Neuron (in vitro differentiated cells): ENCODE measurements at regions not wholly inside any gene's neighbourhood (a gene's known extent, or its start where the extent isn't known, plus 50 kb on each side); places are given as distances from the start of the nearest gene placed in this dataset.

Experiments
- H2AFZ ChIP-seq: one replicate; pipeline ENCODE4 v1.6.1; 2013; ENCODE audit warnings: low read depth, mild to moderate bottlenecking, inconsistent platforms, low read length, moderate library complexity
- H3K27me3 ChIP-seq: one replicate; pipeline ENCODE4 v1.6.1; 2013; ENCODE audit warnings: low read length; ENCODE audit not compliant: insufficient read depth
- H3K36me3 ChIP-seq: one replicate; pipeline ENCODE4 v1.6.1; 2013; ENCODE audit warnings: low read length; ENCODE audit not compliant: insufficient read depth
- H3K4me1 ChIP-seq: one replicate; pipeline ENCODE4 v1.6.1; 2013; ENCODE audit warnings: low read length; ENCODE audit not compliant: insufficient read depth
- H3K4me3 ChIP-seq: 2 replicates; pipeline ENCODE4 v1.5.1; 2013; ENCODE audit warnings: mild to moderate bottlenecking, low read length, moderate library complexity
- H3K9me3 ChIP-seq: one replicate; pipeline ENCODE4 v1.6.1; 2013; ENCODE audit warnings: low read length

DNA sequence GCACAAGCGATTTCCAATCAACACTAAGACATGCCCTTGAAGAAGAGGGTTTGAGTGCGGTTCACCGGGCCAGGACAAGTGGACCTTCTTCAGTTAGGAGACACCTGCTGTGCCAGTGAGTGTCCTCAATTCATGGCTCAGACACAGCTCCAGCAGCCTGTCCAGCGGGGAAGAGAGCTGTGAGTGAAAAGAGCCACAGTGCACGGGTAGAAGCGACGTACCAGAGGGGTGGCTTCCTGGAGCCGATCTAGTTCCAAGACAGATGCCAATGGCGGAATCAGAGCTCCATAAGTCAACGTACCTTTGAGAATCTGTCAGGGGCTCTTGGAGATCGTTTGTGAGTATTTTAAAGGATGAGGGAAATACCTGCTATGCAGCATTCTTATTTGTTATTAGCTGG is 119.9 kb upstream of the SALL3 start:
- no peaks in the 10 kb centered on the region for H3K36me3 ChIP-seq
- H3K4me1 ChIP-seq, result no peaks in the 10 kb centered on the region
- H3K27me3 ChIP-seq, result peaks cover 3% of the 10 kb centered on the region
- no peak overlapping the region for H3K4me3 ChIP-seq
- no peak overlapping the region for H2AFZ ChIP-seq
- no peaks in the 10 kb centered on the region for H3K9me3 ChIP-seq

DNA sequence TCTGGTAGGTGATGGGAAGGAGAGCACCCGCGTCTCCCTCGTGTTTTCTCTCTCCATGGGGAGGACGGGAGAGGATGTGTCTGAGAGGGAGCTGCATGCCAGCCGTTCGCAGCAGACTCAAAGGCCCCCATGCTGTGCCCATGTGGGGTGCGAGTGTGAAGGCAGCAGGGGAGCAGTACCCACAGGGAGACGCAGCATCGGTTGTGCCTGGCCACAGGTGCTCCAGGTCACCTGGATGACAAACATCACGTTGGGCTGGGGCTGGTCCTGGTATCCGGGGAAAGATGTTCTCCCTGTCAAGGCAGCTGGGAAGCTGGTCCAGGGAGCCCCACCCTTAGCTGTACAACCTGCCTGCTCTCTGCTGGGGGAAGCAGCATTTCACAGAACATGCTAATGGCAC is 119.5 kb upstream of the SALL3 start:
- Histone ChIP-seq H3K36me3 (no peaks in the 10 kb centered on the region), H3K4me1 (no peaks in the 10 kb centered on the region), H3K4me3 (no peak overlapping the region), H3K9me3 (no peaks in the 10 kb centered on the region), H3K27me3 (peaks cover 3% of the 10 kb centered on the region), H2AFZ (no peak overlapping the region)

DNA sequence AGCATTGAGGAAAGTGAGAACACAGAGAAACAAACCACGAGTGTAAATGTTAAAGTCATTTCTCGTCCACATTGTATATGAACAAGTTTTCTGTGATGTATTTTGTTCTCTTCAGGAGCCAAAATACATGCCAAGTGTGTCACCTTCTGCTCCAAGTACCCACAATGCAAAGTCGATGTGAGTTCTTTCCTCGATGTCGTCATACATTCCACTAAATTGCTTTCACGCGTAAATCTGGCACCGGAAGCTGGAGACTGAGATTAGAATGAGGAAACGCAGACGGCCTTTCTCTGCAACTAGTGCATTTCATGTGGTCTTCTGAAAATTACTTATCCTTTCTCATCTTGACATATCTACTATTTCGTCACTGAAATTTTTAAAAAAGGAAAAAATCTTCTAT is 118.5 kb upstream of the SALL3 start:
- Histone ChIP-seq H3K4me3 (no peak overlapping the region), H3K36me3 (no peaks in the 10 kb centered on the region), H3K4me1 (no peaks in the 10 kb centered on the region), H2AFZ (no peak overlapping the region), H3K27me3 (peaks cover 3% of the 10 kb centered on the region), H3K9me3 (no peaks in the 10 kb centered on the region)

DNA sequence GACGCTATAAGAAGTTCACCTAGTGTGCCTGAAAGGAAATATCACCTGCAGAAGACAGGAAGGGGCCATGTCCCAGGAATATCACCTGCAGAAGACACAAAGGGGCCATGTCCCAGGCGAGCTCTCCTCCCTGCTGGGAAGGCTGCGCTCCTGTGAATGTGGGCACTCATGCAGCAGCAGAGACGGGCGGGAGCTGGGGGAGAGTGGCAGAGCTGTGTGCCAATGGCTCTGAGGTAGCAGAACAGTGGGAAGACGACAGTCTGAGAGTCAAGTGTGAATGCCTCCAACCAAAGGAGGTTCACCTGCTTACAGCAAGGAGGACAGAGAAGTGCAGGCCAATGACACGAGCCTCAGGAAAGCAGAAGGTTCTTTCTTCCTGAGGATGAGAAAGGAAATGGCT is 117.9 kb upstream of the SALL3 start:
- no peaks in the 10 kb centered on the region for H3K4me1 ChIP-seq
- H3K27me3 ChIP-seq, result peaks cover 3% of the 10 kb centered on the region
- H3K4me3 ChIP-seq, result no peak overlapping the region
- H3K9me3 ChIP-seq, result no peaks in the 10 kb centered on the region
- H2AFZ ChIP-seq, result no peak overlapping the region
- H3K36me3 ChIP-seq, result no peaks in the 10 kb centered on the region

DNA sequence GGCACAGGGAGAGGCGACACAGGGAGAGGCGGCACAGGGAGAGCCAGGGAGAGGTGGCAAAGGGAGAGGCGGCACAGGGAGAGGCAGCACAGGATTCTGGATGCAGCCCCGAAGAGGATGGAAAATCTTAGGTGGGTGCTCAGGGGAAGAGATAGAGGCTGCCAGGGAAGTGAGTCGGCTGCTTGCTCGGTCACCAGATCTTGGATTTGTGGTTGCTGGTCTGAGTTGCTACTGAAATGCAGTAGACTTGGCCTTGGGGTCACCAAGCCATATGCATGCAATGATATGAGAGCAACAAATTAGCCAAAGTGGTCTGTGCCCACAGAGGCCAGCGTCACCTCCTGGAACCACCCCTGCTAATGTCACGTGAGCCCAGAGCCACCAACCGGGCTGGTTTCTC is 117.2 kb upstream of the SALL3 start:
- Histone ChIP-seq H3K4me3 (no peak overlapping the region), H3K27me3 (peaks cover 7% of the 10 kb centered on the region), H3K9me3 (no peaks in the 10 kb centered on the region), H2AFZ (no peak overlapping the region), H3K4me1 (no peaks in the 10 kb centered on the region), H3K36me3 (no peaks in the 10 kb centered on the region)

DNA sequence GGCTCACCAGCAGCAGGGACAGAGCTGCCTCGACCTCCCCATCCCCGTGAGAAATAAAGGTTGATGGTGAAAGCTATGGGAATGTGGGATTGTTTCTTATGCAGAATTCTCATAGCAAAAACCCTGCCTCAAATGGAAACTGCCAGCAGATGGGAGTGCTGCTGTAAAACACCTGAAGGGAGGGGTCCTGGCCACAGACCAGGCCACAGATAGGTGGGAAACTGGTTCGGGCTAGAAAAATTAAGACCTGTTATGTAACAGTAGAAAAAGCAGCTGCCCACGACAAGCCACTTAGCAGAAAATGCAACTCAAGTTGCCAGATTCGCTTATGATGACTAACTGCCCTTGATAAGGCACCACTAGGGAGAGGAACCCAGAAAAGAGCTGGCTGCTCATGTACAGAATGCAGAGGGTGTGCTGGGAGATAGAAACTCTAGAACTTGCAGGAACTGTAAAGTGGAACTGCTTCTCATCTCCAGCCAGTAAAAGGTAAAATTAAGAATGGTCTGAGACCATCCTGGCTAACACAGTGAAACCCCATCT is 114.5 kb upstream of the SALL3 start:
- Histone ChIP-seq H3K27me3 (peaks cover 7% of the 10 kb centered on the region), H3K9me3 (no peaks in the 10 kb centered on the region), H3K4me3 (no peak overlapping the region), H3K36me3 (no peaks in the 10 kb centered on the region), H3K4me1 (no peaks in the 10 kb centered on the region), H2AFZ (no peak overlapping the region)

DNA sequence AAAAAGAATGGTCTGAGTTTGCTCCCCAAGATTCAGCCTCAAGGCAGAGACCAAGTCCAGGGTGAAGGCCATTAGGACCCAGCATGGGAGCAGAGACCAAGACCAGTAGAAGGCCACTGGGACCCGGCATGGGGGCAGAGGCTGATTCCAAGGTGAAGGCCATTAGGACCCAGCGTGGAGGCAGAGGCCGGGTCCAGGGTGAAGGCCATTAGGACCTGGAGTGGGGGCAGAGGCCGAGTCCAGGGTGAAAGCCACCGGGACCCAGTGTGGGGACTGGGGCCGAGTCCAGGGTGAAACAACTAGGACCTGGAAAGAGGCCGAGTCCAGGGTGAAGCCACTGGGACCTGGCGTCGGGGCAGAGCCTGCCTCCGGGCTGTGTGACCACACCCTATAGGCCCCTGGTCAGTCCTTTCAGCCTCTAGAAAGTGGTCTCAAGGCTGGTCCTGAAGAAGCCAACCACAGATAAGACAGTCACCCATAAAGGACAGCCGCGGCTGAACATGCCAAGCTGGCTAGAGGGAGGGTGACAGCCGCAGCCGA is 113.8 kb upstream of the SALL3 start:
- peaks cover 7% of the 10 kb centered on the region for H3K27me3 ChIP-seq
- no peak overlapping the region for H2AFZ ChIP-seq
- H3K9me3 ChIP-seq, result no peaks in the 10 kb centered on the region
- no peak overlapping the region for H3K4me3 ChIP-seq
- no peaks in the 10 kb centered on the region for H3K36me3 ChIP-seq
- no peaks in the 10 kb centered on the region for H3K4me1 ChIP-seq

DNA sequence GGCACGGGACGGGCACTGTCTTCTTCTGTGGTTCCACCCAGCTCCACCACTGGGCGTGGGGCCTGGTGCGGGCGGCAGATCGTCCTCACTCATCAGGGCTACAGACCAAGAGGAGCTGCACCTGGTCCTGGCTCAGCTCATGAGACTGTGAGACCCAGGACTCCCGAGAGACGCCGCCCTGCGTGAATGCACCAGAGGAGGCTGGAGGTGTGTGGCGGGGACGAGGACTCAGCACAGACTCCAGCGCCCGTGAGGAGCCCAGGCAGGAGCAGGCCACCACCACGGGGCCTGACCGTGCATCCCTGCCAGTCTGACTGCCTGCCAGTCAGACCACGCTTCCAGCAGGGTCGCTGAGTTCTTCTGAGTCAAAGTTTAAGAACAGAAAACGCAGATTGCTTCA is 112.5 kb upstream of the SALL3 start:
- no peak overlapping the region for H2AFZ ChIP-seq
- H3K9me3 ChIP-seq, result no peaks in the 10 kb centered on the region
- H3K36me3 ChIP-seq, result no peaks in the 10 kb centered on the region
- no peak overlapping the region for H3K4me3 ChIP-seq
- peaks cover 4% of the 10 kb centered on the region for H3K27me3 ChIP-seq
- no peaks in the 10 kb centered on the region for H3K4me1 ChIP-seq

DNA sequence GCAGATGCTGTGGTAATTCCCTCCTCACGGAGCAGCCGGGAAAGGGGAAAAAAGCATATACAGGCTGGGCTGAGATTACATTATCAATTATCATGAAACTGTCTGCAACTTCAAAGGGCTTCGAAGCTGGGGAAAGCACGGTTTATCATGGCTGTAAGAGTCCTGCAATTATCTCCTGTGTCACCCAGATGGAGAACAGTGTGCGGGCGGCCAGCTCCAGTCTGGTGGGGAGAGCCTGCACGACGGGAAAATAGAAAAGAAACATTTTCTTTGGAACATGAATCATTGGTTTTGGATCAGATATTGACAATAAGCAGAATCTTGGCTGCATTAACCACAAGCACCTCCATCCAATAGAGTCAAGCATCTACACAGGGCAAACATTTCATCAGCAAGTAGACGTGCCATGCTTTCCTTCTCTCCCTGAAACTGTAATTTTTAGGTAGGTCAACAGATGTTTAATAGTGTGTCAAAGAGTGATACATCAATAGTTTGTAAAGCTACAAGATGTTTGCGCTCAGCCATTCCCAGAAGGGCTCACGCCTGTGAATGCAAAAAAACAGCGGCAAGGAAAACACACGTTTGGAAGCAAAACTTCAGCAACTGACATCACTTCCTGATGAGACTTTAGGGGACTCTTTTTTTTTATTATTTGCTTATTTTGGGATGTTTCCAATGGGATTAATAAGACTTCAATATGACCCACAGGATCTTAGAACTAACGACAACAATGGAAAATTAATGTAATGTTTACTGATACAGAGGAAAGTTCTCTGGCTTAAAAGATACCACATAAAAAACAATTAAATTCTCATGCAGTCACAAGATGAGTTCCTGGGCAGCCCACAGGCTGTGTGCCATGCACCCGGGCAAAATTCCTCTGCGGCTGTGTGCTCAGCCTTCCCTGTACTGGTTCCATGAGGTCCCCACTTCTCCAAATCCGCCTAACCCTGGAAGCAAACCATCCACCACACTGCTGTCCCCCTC is 111.0 kb upstream of the SALL3 start:
- Histone ChIP-seq H3K4me1 (no peaks in the 10 kb centered on the region), H3K27me3 (peaks cover 4% of the 10 kb centered on the region), H3K9me3 (no peaks in the 10 kb centered on the region), H2AFZ (no peak overlapping the region), H3K36me3 (no peaks in the 10 kb centered on the region), H3K4me3 (no peak overlapping the region)

DNA sequence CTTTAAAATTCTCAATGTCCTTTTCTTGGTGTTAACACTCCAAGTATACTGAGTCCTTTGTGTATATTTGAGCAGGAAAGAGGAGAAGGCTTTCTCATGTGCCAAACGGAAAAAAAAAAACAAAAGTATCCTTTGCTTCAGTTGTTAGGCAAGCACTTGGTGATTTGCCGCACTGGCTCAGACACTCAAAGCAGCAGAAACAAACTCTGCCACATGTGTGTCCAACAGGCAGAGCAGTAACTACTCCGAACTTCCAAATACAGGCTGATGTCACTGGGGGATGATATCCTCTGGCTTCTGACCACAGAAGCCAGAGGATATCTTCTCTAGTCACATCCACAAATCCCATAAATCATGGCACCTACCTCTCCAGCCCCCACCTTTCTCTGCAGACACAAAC is 108.0 kb upstream of the SALL3 start:
- Histone ChIP-seq H3K9me3 (no peaks in the 10 kb centered on the region), H2AFZ (no peak overlapping the region), H3K4me3 (no peak overlapping the region), H3K27me3 (peaks cover 4% of the 10 kb centered on the region), H3K36me3 (no peaks in the 10 kb centered on the region), H3K4me1 (no peaks in the 10 kb centered on the region)

DNA sequence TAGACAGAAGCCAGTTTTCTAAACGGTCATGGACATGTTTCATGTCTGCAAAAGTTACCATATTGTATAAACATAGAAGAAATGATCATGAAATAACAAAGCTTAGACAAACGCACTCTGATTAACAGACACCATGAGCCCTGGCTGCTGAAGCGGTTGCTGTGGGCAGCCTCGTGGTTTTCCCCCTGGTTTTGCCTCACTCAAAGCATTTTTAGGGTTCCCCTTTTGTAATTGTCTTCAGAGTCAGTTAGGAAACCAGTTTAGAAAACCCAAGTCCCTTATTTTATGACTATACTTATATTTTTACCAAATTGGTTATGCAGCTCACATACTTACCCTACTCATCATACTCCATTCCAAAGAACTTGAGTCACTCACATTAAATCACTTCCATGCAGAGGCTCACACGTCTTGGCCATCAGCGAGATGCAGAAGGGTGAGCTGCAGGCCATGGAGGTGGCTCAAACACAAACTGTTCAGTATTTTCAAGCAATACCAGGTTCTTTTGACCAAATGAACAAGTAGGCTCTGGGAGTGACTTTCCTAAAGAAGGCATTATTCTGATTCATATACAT is 105.6 kb upstream of the SALL3 start:
- H3K4me1 ChIP-seq, result no peaks in the 10 kb centered on the region
- no peaks in the 10 kb centered on the region for H3K9me3 ChIP-seq
- H3K27me3 ChIP-seq, result peaks cover 2% of the 10 kb centered on the region

DNA sequence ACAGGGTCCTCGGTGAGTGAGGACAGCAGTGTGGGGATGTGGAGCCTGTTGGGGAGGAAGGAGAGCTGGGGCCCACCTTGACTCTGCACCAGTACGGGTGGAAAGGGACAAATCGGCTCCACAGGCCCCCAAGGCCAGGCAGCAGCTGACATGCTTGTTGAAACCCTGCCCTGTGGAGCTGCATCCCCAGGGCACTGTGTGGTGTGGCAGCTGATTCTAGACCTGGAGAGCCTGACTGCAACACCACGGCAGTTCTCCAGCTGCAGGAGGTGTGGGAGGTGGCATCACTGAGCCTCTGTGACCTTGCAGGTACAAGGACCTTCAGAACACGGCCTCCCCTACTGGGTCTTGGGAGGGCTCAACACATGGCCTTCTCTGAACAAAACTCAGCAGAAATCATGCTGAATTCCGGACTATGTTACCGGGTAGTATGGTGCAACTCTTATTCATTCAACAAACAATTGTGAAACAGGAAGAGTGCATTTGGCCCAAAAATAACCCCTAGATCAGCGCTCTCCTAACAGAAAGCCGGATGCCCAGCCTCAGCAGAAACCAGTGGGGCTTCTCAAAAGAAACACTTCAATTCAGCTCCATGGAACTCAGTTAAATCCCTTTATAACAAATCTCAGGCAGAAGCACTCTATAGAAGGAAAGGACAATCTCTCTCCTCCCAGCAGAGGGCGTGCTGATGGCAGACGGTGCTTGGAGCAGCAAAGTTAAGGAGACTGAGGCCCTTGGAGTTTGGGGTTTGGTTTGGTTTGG is 104.4 kb upstream of the SALL3 start:
- Histone ChIP-seq H3K36me3 (no peaks in the 10 kb centered on the region), H3K4me3 (no peak overlapping the region), H3K27me3 (peaks cover 2% of the 10 kb centered on the region), H3K9me3 (no peaks in the 10 kb centered on the region), H3K4me1 (no peaks in the 10 kb centered on the region), H2AFZ (no peak overlapping the region)

More for the DNA sequence above, 105.6 kb upstream of the SALL3 start:
- no peak overlapping the region for H3K4me3 ChIP-seq
- H3K36me3 ChIP-seq, result no peaks in the 10 kb centered on the region
- no peak overlapping the region for H2AFZ ChIP-seq
